ENCODE measurements at regions not wholly inside any gene's neighbourhood (a gene's known extent, or its start where the extent isn't known, plus 50 kb on each side); places are given as distances from the start of the nearest gene placed in this dataset.

GRCh38 chr6:134721060-134721405 is 228.9 kb downstream of the ALDH8A1 start:
- Histone ChIP-seq H3K4me3 (replicated peaks in 1 of 3; ENCODE audit: insufficient read depth in 1 of 3, low read depth in 1 of 3, low read length in 3 of 3) (no peak overlapping the region), H3K36me3 (ENCODE audit: control insufficient read depth in 2 of 2, extremely low read depth in 1 of 2, insufficient read depth in 2 of 2, low read length in 2 of 2) (no peaks in the 10 kb centered on the region), H3K9me3 (replicated peaks; ENCODE audit: control insufficient read depth, insufficient read depth, low read length) (no peaks in the 10 kb centered on the region), H3K9me1 (replicated peaks; ENCODE audit: control insufficient read depth, extremely low read depth, insufficient read depth, low read length) (no peaks in the 10 kb centered on the region), H4K20me1 (replicated peaks; ENCODE audit: control insufficient read depth, extremely low read depth, insufficient read depth, low read length) (no peaks in the 10 kb centered on the region), H3K9ac (replicated peaks; ENCODE audit: extremely low read depth, insufficient read depth, low read length) (peak overlapping the region; percentile 6), H3K4me1 (ENCODE audit: control insufficient read depth, extremely low read depth, insufficient read depth, low read length) (peaks cover 37% of the 10 kb centered on the region), H3K27me3 (ENCODE audit: control insufficient read depth in 2 of 2, insufficient read depth in 2 of 2, low read length in 2 of 2) (no peaks in the 10 kb centered on the region), H3K27ac (ENCODE audit: insufficient read depth, low read depth, low read length) (peak overlapping the region; percentile 74), H2AFZ (ENCODE audit: low read depth, low read length) (no peak overlapping the region), H3K4me2 (ENCODE audit: insufficient read depth, low read length) (no peak overlapping the region), H3K79me2 (ENCODE audit: control insufficient read depth, insufficient read depth, low read length) (no peaks in the 10 kb centered on the region)
- DNase-seq (ENCODE audit: low read depth, low spot score), result no peak
- ChIA-PET POLR2A (interaction anchor here (1.1 kb wide), 1 partner anchor 544 kb away, joined by 3 read pairs; no protein-coding TSS in a partner anchor), CTCF (interaction anchor here (0.9 to 2.5 kb wide), 7 partner anchors 15 to 547 kb away, joined by 3 to 10 read pairs (median 4); no protein-coding TSS in a partner anchor)
- no TSS peak for BruUV-seq (replicated peaks)
- no peak for FAIRE-seq
- intact Hi-C loops (cut with micrococcal nuclease) (loop anchor here (2.0 to 5.0 kb wide), 3 partner anchors 20 to 424 kb away; no protein-coding TSS in a partner anchor), dilution Hi-C loops (cut with MboI; ENCODE audit: extremely low pct_ligation_motif_present, low sequenced_read_pairs) (no loop called here)
- TF ChIP-seq FOS (IDR thresholded peaks at IDR 0.05; ENCODE audit: borderline replicate concordance, insufficient read depth, low read length) (no peak), EZH2 (IDR thresholded peaks at IDR 0.05; ENCODE audit: borderline replicate concordance, low read depth, low read length, severe bottlenecking) (no peak), POLR2A (IDR thresholded peaks at IDR 0.05; ENCODE audit: low read depth, low read length) (no peak), JUN (IDR thresholded peaks at IDR 0.05; ENCODE audit: borderline replicate concordance, insufficient read depth, insufficient read length, low read depth) (no peak), GATA2 (IDR thresholded peaks at IDR 0.05; ENCODE audit: insufficient read depth, insufficient read length, low read depth, low read length) (no peak), MYC (IDR thresholded peaks at IDR 0.05; ENCODE audit: low read depth, low read length) (no peak), POLR2AphosphoS5 (IDR thresholded peaks at IDR 0.05; ENCODE audit: insufficient read depth, low read depth, low read length) (no peak)
- TF ChIP-seq, protein P1, sequence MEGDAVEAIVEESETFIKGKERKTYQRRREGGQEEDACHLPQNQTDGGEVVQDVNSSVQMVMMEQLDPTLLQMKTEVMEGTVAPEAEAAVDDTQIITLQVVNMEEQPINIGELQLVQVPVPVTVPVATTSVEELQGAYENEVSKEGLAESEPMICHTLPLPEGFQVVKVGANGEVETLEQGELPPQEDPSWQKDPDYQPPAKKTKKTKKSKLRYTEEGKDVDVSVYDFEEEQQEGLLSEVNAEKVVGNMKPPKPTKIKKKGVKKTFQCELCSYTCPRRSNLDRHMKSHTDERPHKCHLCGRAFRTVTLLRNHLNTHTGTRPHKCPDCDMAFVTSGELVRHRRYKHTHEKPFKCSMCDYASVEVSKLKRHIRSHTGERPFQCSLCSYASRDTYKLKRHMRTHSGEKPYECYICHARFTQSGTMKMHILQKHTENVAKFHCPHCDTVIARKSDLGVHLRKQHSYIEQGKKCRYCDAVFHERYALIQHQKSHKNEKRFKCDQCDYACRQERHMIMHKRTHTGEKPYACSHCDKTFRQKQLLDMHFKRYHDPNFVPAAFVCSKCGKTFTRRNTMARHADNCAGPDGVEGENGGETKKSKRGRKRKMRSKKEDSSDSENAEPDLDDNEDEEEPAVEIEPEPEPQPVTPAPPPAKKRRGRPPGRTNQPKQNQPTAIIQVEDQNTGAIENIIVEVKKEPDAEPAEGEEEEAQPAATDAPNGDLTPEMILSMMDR (IDR thresholded peaks at IDR 0.05; ENCODE audit: extremely low read depth in 1 of 2, insufficient read depth in 1 of 2, low read depth in 1 of 2, low read length in 2 of 2), result no peak
- TF ChIP-seq, protein P2, sequence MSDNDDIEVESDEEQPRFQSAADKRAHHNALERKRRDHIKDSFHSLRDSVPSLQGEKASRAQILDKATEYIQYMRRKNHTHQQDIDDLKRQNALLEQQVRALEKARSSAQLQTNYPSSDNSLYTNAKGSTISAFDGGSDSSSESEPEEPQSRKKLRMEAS (IDR thresholded peaks at IDR 0.05; ENCODE audit: insufficient read depth, insufficient read length), result no peak

All from endothelial cell of umbilical vein (primary cell).